ENCODE measurements at regions not wholly inside any gene's neighbourhood (a gene's known extent, or its start where the extent isn't known, plus 50 kb on each side); places are given as distances from the start of the nearest gene placed in this dataset.
A peak's percentile ranks its signal among the peaks of the same experiment; 100 is the strongest.

DNA sequence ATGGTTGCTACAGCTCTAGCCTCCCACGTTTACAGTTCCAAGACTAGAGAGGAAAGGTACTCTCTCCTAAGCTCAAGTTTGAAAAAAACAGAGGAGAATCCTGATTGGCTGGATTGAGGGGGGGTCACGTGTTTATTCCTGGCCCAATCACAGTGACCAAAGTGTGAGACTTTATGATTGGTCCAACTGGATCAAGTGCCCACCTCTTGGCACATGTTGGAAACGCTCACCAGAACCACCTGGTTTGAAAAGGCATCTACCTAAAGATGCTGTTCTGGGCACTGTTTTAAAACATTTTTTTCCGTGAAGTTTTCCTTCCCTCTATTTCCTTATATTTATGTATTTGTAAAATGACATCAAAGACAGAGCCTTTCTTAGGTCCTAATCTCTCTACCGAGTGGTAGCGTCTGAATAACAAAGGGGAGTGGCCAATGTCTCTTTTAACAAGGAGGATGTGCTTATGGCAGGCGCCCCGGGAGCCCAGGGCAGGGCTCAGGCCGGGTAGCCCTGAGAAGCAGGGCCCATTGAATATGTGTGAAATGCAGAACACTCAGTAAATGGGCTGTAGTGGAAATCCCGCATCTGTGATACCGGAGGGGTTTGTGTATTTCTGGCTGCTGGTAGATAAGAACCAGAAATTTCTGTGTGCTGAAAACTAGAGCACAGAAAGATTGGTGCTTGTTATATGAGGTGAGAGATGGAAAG, 146.2 kb downstream of the ATP23 start:
- no peak for DNase-seq
- H3K36me3 ChIP-seq, result no peaks in the 10 kb centered on the region
- no peaks in the 10 kb centered on the region for H3K9me3 ChIP-seq
- TF ChIP-seq, protein P1, sequence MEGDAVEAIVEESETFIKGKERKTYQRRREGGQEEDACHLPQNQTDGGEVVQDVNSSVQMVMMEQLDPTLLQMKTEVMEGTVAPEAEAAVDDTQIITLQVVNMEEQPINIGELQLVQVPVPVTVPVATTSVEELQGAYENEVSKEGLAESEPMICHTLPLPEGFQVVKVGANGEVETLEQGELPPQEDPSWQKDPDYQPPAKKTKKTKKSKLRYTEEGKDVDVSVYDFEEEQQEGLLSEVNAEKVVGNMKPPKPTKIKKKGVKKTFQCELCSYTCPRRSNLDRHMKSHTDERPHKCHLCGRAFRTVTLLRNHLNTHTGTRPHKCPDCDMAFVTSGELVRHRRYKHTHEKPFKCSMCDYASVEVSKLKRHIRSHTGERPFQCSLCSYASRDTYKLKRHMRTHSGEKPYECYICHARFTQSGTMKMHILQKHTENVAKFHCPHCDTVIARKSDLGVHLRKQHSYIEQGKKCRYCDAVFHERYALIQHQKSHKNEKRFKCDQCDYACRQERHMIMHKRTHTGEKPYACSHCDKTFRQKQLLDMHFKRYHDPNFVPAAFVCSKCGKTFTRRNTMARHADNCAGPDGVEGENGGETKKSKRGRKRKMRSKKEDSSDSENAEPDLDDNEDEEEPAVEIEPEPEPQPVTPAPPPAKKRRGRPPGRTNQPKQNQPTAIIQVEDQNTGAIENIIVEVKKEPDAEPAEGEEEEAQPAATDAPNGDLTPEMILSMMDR (IDR thresholded peaks at IDR 0.05), result no peak
- intact Hi-C loops (cut with DNase I), result no loop called here
- no peaks in the 10 kb centered on the region for H3K27me3 ChIP-seq
- no peak for ATAC-seq
- no peak for FAIRE-seq
- 47 to 57% methylated on average over 11 of the region's 11 CpGs for WGBS, 2 donors
- no peaks in the 10 kb centered on the region for H3K4me1 ChIP-seq
- no peak overlapping the region for H3K27ac ChIP-seq
- H3K4me3 ChIP-seq, result no peak overlapping the region

- Histone ChIP-seq H3K27ac (no peak overlapping the region), H3K36me3 (no peaks in the 10 kb centered on the region), H3K4me3 (no peak overlapping the region), H3K27me3 (no peaks in the 10 kb centered on the region), H3K4me1 (no peaks in the 10 kb centered on the region), H3K9me3 (no peaks in the 10 kb centered on the region)
- ATAC-seq (no peak), DNase-seq (no peak), FAIRE-seq (no peak)
- 47 to 49% methylated on average over 3 of the region's 3 CpGs for WGBS, 2 donors
- TF ChIP-seq, protein P1 (IDR thresholded peaks at IDR 0.05), result no peak
- intact Hi-C loops (cut with DNase I), result no loop called here
Measured at GRCh38 chr12:58089588-58089987, 148.2 kb downstream of the ATP23 start.

GRCh38 chr12:58090685-58091084, 149.3 kb downstream of the ATP23 start:
- ATAC-seq (peak; percentile 69 to 93 (median 78)), FAIRE-seq (no peak), DNase-seq (peak in 5 of 6 donors; percentile 27 to 69 (median 56))
- no peak overlapping the region for H3K27ac ChIP-seq
- no peaks in the 10 kb centered on the region for H3K9me3 ChIP-seq
- H3K4me3 ChIP-seq, result no peak overlapping the region
- H3K4me1 ChIP-seq, result no peaks in the 10 kb centered on the region
- intact Hi-C loops (cut with DNase I), result no loop called here
- no peaks in the 10 kb centered on the region for H3K36me3 ChIP-seq
- TF ChIP-seq, protein P1 (IDR thresholded peaks at IDR 0.05), result no peak
- WGBS, 2 donors, result 34 to 36% methylated on average over 5 of the region's 5 CpGs
- H3K27me3 ChIP-seq, result no peaks in the 10 kb centered on the region

- TF ChIP-seq, protein P1 (IDR thresholded peaks at IDR 0.05), result no peak
- H3K4me1 ChIP-seq, result no peaks in the 10 kb centered on the region
- H3K36me3 ChIP-seq, result no peaks in the 10 kb centered on the region
- FAIRE-seq (no peak), DNase-seq (no peak), ATAC-seq (no peak)
- H3K9me3 ChIP-seq, result no peaks in the 10 kb centered on the region
- no peak overlapping the region for H3K4me3 ChIP-seq
- intact Hi-C loops (cut with DNase I), result no loop called here
- 86 to 90% methylated on average over 1 of the region's 1 CpG for WGBS, 2 donors
- H3K27me3 ChIP-seq, result no peaks in the 10 kb centered on the region
- no peak overlapping the region for H3K27ac ChIP-seq
Measured at GRCh38 chr12:58095002-58095401, 153.6 kb downstream of the ATP23 start.

GRCh38 chr12:58097741-58098140, 156.4 kb downstream of the ATP23 start:
- TF ChIP-seq, protein P1 (IDR thresholded peaks at IDR 0.05), result no peak
- no peak for ATAC-seq
- Histone ChIP-seq H3K27me3 (no peaks in the 10 kb centered on the region), H3K36me3 (no peaks in the 10 kb centered on the region), H3K9me3 (no peaks in the 10 kb centered on the region), H3K4me1 (no peaks in the 10 kb centered on the region), H3K4me3 (no peak overlapping the region), H3K27ac (no peak overlapping the region)
- DNase-seq, result no peak
- intact Hi-C loops (cut with DNase I), result no loop called here
- no peak for FAIRE-seq
- 86 to 94% methylated on average over 3 of the region's 3 CpGs for WGBS, 2 donors
